Activated naive CD8-positive, alpha-beta T cell treated with anti-CD3 and anti-CD28 coated beads for 36 hours (primary cell): ENCODE measurements at regions not wholly inside any gene's neighbourhood (a gene's known extent, or its start where the extent isn't known, plus 50 kb on each side); places are given as distances from the start of the nearest gene placed in this dataset.
"Not testable (repeated sequence)": the region's sequence is repeated elsewhere in the genome, so short reads cannot be mapped to it uniquely, and the experiment has no call there.

Source experiments
- DNase-seq: peaks from one replicate; pipeline ENCODE4 v3.0.0; 2021
- H3K27ac Mint-ChIP-seq: one replicate; pipeline ENCODE4 v1.8.0; 2022; ENCODE audit warnings: mild to moderate bottlenecking, moderate library complexity, mixed read lengths
- H3K27me3 Mint-ChIP-seq: one replicate; pipeline ENCODE4 v1.8.0; 2022; ENCODE audit warnings: mild to moderate bottlenecking, mixed read lengths
- H3K36me3 Mint-ChIP-seq: one replicate; pipeline ENCODE4 v1.8.0; 2021; ENCODE audit warnings: mild to moderate bottlenecking, mixed read lengths
- H3K4me1 Mint-ChIP-seq: one replicate; pipeline ENCODE4 v1.8.0; 2021; ENCODE audit warnings: mixed read lengths
- H3K4me3 Mint-ChIP-seq: one replicate; pipeline ENCODE4 v1.8.0; 2022; ENCODE audit warnings: mild to moderate bottlenecking, moderate library complexity, mixed read lengths
- H3K9me3 Mint-ChIP-seq: one replicate; pipeline ENCODE4 v1.8.0; 2022; ENCODE audit warnings: mixed read lengths

GRCh38 chr15:87739081-87739480, 517.5 kb downstream of the NTRK3 start:
- no peaks in the 10 kb centered on the region for H3K27me3 Mint-ChIP-seq
- H3K36me3 Mint-ChIP-seq, result no peaks in the 10 kb centered on the region
- no peak overlapping the region for H3K4me3 Mint-ChIP-seq
- no peak for DNase-seq
- no peak overlapping the region for H3K27ac Mint-ChIP-seq
- no peaks in the 10 kb centered on the region for H3K9me3 Mint-ChIP-seq
- peaks cover 9% of the 10 kb centered on the region for H3K4me1 Mint-ChIP-seq

- not testable (repeated sequence) for H3K27me3 Mint-ChIP-seq, H3K27ac Mint-ChIP-seq, H3K9me3 Mint-ChIP-seq, H3K36me3 Mint-ChIP-seq, H3K4me3 Mint-ChIP-seq, DNase-seq, H3K4me1 Mint-ChIP-seq
Measured at GRCh38 chr15:87737460-87737859, 519.1 kb downstream of the NTRK3 start.

- Mint-ChIP-seq H3K27me3 (no peaks in the 10 kb centered on the region), H3K4me3 (no peak overlapping the region), H3K27ac (no peak overlapping the region), H3K9me3 (no peaks in the 10 kb centered on the region), H3K4me1 (peaks cover 9% of the 10 kb centered on the region), H3K36me3 (no peaks in the 10 kb centered on the region)
- DNase-seq, result no peak
Measured at GRCh38 chr15:87736891-87737389, 519.6 kb downstream of the NTRK3 start.

- no peaks in the 10 kb centered on the region for H3K9me3 Mint-ChIP-seq
- peaks cover 9% of the 10 kb centered on the region for H3K4me1 Mint-ChIP-seq
- H3K36me3 Mint-ChIP-seq, result no peaks in the 10 kb centered on the region
- H3K27ac Mint-ChIP-seq, result no peak overlapping the region
- no peak for DNase-seq
- no peaks in the 10 kb centered on the region for H3K27me3 Mint-ChIP-seq
- no peak overlapping the region for H3K4me3 Mint-ChIP-seq
Measured at GRCh38 chr15:87736401-87736800, 520.1 kb downstream of the NTRK3 start.

- Mint-ChIP-seq H3K27me3 (no peaks in the 10 kb centered on the region), H3K4me1 (peaks cover 9% of the 10 kb centered on the region), H3K4me3 (no peak overlapping the region), H3K9me3 (no peaks in the 10 kb centered on the region), H3K36me3 (no peaks in the 10 kb centered on the region), H3K27ac (no peak overlapping the region)
- no peak for DNase-seq
Measured at GRCh38 chr15:87735522-87735921, 521.0 kb downstream of the NTRK3 start.

GRCh38 chr15:87734571-87735373, 521.8 kb downstream of the NTRK3 start:
- Mint-ChIP-seq H3K4me1 (peaks cover 9% of the 10 kb centered on the region), H3K36me3 (no peaks in the 10 kb centered on the region), H3K9me3 (no peaks in the 10 kb centered on the region), H3K27ac (no peak overlapping the region), H3K4me3 (no peak overlapping the region), H3K27me3 (no peaks in the 10 kb centered on the region)
- no peak for DNase-seq

GRCh38 chr15:87733977-87734376, 522.6 kb downstream of the NTRK3 start:
- H3K4me1 Mint-ChIP-seq, result peaks cover 9% of the 10 kb centered on the region

GRCh38 chr15:87733541-87733941, 523.0 kb downstream of the NTRK3 start:
- no peaks in the 10 kb centered on the region for H3K36me3 Mint-ChIP-seq
- no peak overlapping the region for H3K4me3 Mint-ChIP-seq
- peaks cover 9% of the 10 kb centered on the region for H3K4me1 Mint-ChIP-seq
- DNase-seq, result no peak
- no peak overlapping the region for H3K27ac Mint-ChIP-seq
- H3K9me3 Mint-ChIP-seq, result no peaks in the 10 kb centered on the region
- H3K27me3 Mint-ChIP-seq, result no peaks in the 10 kb centered on the region

More at GRCh38 chr15:87733977-87734376, 522.6 kb downstream of the NTRK3 start:
- no peaks in the 10 kb centered on the region for H3K27me3 Mint-ChIP-seq
- H3K36me3 Mint-ChIP-seq, result no peaks in the 10 kb centered on the region
- no peaks in the 10 kb centered on the region for H3K9me3 Mint-ChIP-seq
- H3K27ac Mint-ChIP-seq, result no peak overlapping the region
- no peak overlapping the region for H3K4me3 Mint-ChIP-seq
- DNase-seq, result no peak

GRCh38 chr15:87732976-87733375, 523.6 kb downstream of the NTRK3 start:
- Mint-ChIP-seq H3K36me3 (no peaks in the 10 kb centered on the region), H3K27me3 (no peaks in the 10 kb centered on the region), H3K4me1 (peaks cover 9% of the 10 kb centered on the region), H3K27ac (no peak overlapping the region), H3K9me3 (no peaks in the 10 kb centered on the region), H3K4me3 (no peak overlapping the region)
- no peak for DNase-seq

GRCh38 chr15:87731630-87732029, 524.9 kb downstream of the NTRK3 start:
- H3K27ac Mint-ChIP-seq, result no peak overlapping the region
- no peaks in the 10 kb centered on the region for H3K27me3 Mint-ChIP-seq
- H3K36me3 Mint-ChIP-seq, result no peaks in the 10 kb centered on the region
- H3K4me3 Mint-ChIP-seq, result no peak overlapping the region
- no peaks in the 10 kb centered on the region for H3K9me3 Mint-ChIP-seq
- no peak for DNase-seq
- H3K4me1 Mint-ChIP-seq, result peaks cover 5% of the 10 kb centered on the region

- no peak overlapping the region for H3K4me3 Mint-ChIP-seq
- H3K9me3 Mint-ChIP-seq, result no peaks in the 10 kb centered on the region
Measured at GRCh38 chr15:87730706-87731105, 525.8 kb downstream of the NTRK3 start.

GRCh38 chr15:87728998-87729397, 527.5 kb downstream of the NTRK3 start:
- Mint-ChIP-seq H3K27ac (no peak overlapping the region), H3K4me3 (no peak overlapping the region), H3K4me1 (no peaks in the 10 kb centered on the region), H3K27me3 (no peaks in the 10 kb centered on the region), H3K36me3 (no peaks in the 10 kb centered on the region), H3K9me3 (no peaks in the 10 kb centered on the region)
- no peak for DNase-seq

More at GRCh38 chr15:87730706-87731105, 525.8 kb downstream of the NTRK3 start:
- no peaks in the 10 kb centered on the region for H3K27me3 Mint-ChIP-seq
- H3K4me1 Mint-ChIP-seq, result peaks cover under 1% of the 10 kb centered on the region
- no peaks in the 10 kb centered on the region for H3K36me3 Mint-ChIP-seq
- H3K27ac Mint-ChIP-seq, result no peak overlapping the region
- no peak for DNase-seq

GRCh38 chr15:87727073-87727472, 529.5 kb downstream of the NTRK3 start:
- peaks cover 4% of the 10 kb centered on the region for H3K27me3 Mint-ChIP-seq
- H3K4me1 Mint-ChIP-seq, result no peaks in the 10 kb centered on the region
- no peaks in the 10 kb centered on the region for H3K36me3 Mint-ChIP-seq
- H3K4me3 Mint-ChIP-seq, result no peak overlapping the region
- no peaks in the 10 kb centered on the region for H3K9me3 Mint-ChIP-seq
- no peak for DNase-seq
- H3K27ac Mint-ChIP-seq, result no peak overlapping the region

- no peaks in the 10 kb centered on the region for H3K36me3 Mint-ChIP-seq
- H3K4me1 Mint-ChIP-seq, result no peaks in the 10 kb centered on the region
- H3K9me3 Mint-ChIP-seq, result no peaks in the 10 kb centered on the region
- H3K27ac Mint-ChIP-seq, result no peak overlapping the region
- peaks cover 4% of the 10 kb centered on the region for H3K27me3 Mint-ChIP-seq
- no peak for DNase-seq
- no peak overlapping the region for H3K4me3 Mint-ChIP-seq
Measured at GRCh38 chr15:87724330-87724729, 532.2 kb downstream of the NTRK3 start.

GRCh38 chr15:87722941-87723691, 533.4 kb downstream of the NTRK3 start:
- Mint-ChIP-seq H3K4me3 (no peak overlapping the region), H3K4me1 (no peaks in the 10 kb centered on the region), H3K9me3 (no peaks in the 10 kb centered on the region), H3K27ac (no peak overlapping the region), H3K27me3 (peaks cover 4% of the 10 kb centered on the region), H3K36me3 (no peaks in the 10 kb centered on the region)
- DNase-seq, result no peak
